ENCODE measurements at regions not wholly inside any gene's neighbourhood (a gene's known extent, or its start where the extent isn't known, plus 50 kb on each side); places are given as distances from the start of the nearest gene placed in this dataset.

DNA sequence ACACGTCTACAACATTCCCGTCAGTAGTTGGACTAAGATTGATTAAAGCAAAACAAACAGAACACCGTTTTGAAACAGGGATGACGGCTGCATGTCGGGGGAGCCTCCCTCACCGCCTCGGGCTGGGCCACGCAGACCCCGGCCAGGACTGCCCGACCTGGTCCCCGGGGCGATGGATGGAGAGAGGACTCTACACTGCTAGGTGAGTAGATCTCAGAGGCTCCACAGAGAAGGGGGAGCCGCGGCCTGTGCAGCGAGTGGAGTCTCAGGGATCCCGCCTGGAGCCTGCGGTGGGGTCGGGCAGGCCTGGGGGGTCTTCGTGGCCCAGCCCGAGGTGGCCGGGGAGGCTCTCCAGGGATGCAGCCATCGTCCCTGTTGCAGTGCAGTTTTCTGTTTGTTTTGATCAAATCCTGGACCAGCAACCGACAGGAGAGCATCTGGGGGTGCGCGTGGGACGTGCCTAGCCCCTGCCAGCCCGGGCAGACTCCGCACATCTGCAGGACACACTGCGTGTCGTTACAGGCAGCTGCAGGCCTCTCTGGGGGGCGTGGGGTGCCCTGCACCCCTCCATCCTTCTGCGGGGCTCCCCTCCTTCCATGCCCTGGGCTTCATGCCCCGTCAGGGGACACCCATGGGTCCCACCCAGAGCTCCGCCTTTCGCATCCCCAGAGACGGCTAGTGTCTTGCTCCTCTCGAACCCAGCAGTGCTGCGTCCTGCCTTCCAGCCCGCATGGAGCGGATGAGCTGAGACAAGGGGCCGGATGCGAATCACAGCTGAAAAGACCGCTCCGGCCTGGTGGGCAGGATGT, 143.6 kb downstream of the RTP5 start:
- TF ChIP-seq CTCF (conservative IDR thresholded peaks at IDR 0.05) (no peak), ZFX (IDR thresholded peaks at IDR 0.05) (no peak)
